GM12878 (cell line): ENCODE measurements at regions not wholly inside any gene's neighbourhood (a gene's known extent, or its start where the extent isn't known, plus 50 kb on each side); places are given as distances from the start of the nearest gene placed in this dataset.

Experiments used
- ATAC-seq: fragments of 200-7000 bp; cut with Tn5 transposase; 3 replicates; pipeline ENCODE4 v1.9.1; 2020; ENCODE audit warnings: mild to moderate bottlenecking, moderate library complexity
- BruUV-seq: library from RNA; stranded (reverse); fragments of 400-500 nt; replicated peaks from 2 replicates; lab custom pipeline; 2021; lab: Mats Ljungman, UMichigan
- CTCF ChIA-PET: fragments of 300-600 bp; sonication (Branson Sonifier 250); formaldehyde crosslinking; extraction: SDS; loops from one replicate; lab custom pipeline; 2021; ENCODE audit warnings: inconsistent platforms; lab: Yijun Ruan, JAX
- POLR2A ChIA-PET: fragments of 350-600 bp; formaldehyde crosslinking; extraction: SDS; loops from one replicate; lab custom pipeline; 2021; ENCODE audit warnings: inconsistent platforms; lab: Charles Lee
- RAD21 ChIA-PET: fragments of 300-600 bp; sonication (Branson Sonifier 250); formaldehyde crosslinking; loops from one replicate; lab custom pipeline; 2023; ENCODE audit warnings: antibody characterized with exemption; ENCODE audit not compliant: unreplicated experiment; lab: Charles Lee
- SMC1A ChIA-PET: fragments of 300-600 bp; sonication (Branson Sonifier 250); formaldehyde crosslinking; loops from one replicate; lab custom pipeline; 2023; ENCODE audit not compliant: unreplicated experiment, uncharacterized antibody; lab: Charles Lee
- DNase-seq: peaks from one replicate; pipeline ENCODE4 v3.0.0-alpha.2; 2011; ENCODE audit warnings: low read depth, low spot score
- FAIRE-seq: peaks from 3 replicates; lab custom pipeline; 2011; peaks lifted over from hg19 to GRCh38; lab: Jason Lieb, UNC
- H2AFZ ChIP-seq: 2 replicates; pipeline ENCODE4 v1.6.0; 2011; ENCODE audit warnings: low read depth, low read length, control low read depth; ENCODE audit not compliant: control insufficient read depth
- H3K27ac ChIP-seq: 2 replicates; pipeline ENCODE4 v1.5.1; 2011; ENCODE audit warnings: control low read depth; ENCODE audit not compliant: control insufficient read depth, insufficient read depth
- H3K27me3 ChIP-seq, 2 experiments: replicated peaks in 1 of 2; 2 replicates each; pipeline versions ENCODE4 v1.6.0 to v1.6.1; 2011; ENCODE audit warnings: low read length in 1 of 2; ENCODE audit not compliant: control insufficient read depth in 2 of 2, insufficient read depth in 2 of 2
- H3K36me3 ChIP-seq, 2 experiments: 2 replicates each; pipeline ENCODE4 v1.5.1; 2011; ENCODE audit warnings: low read length in 1 of 2; ENCODE audit not compliant: control insufficient read depth in 2 of 2, insufficient read depth in 2 of 2
- H3K4me1 ChIP-seq: 2 replicates; pipeline ENCODE4 v1.6.1; 2011; ENCODE audit warnings: mild to moderate bottlenecking, low read length, moderate library complexity, mixed read lengths; ENCODE audit not compliant: control insufficient read depth, insufficient read depth
- H3K4me2 ChIP-seq: 2 replicates; pipeline ENCODE4 v1.6.0; 2011; ENCODE audit warnings: control low read depth; ENCODE audit not compliant: control insufficient read depth, insufficient read depth
- H3K4me3 ChIP-seq: fragments of 200-600 bp; sonication (generic); 2 replicates; pipeline ENCODE4 v1.5.1; 2016
- H3K79me2 ChIP-seq: 2 replicates; pipeline ENCODE4 v1.6.0; 2011; ENCODE audit warnings: low read length; ENCODE audit not compliant: control insufficient read depth, insufficient read depth
- H3K9ac ChIP-seq: 2 replicates; pipeline ENCODE4 v1.8.0; 2011; ENCODE audit warnings: low read length, control low read depth, mixed read lengths; ENCODE audit not compliant: control insufficient read depth, insufficient read depth
- H3K9me3 ChIP-seq: replicated peaks from 3 replicates; pipeline ENCODE4 v1.5.1; 2011; ENCODE audit warnings: mild to moderate bottlenecking, low read length; ENCODE audit not compliant: control insufficient read depth, insufficient read depth
- H4K20me1 ChIP-seq: 2 replicates; pipeline ENCODE4 v1.6.0; 2011; ENCODE audit not compliant: control insufficient read depth, insufficient read depth
- ATF7 ChIP-seq: fragments of 450-650 bp; IDR thresholded peaks from 2 replicates; pipeline ENCODE4 v1.6.1; 2016; ENCODE audit warnings: low read depth, mild to moderate bottlenecking
- SMAD5 ChIP-seq: IDR thresholded peaks from 2 replicates; pipeline ENCODE4 v1.6.1; 2016; ENCODE audit warnings: antibody characterized with exemption, low read depth
- ZNF24 ChIP-seq: fragments of 450-650 bp; IDR thresholded peaks from 2 replicates; pipeline ENCODE4 v1.6.1; 2017; ENCODE audit warnings: antibody characterized with exemption, mild to moderate bottlenecking
- WGBS: methylation state at CpG from one replicate; pipeline ENCODE4 v1.1.6; 2016; ENCODE audit warnings: low lambda C conversion rate; ENCODE audit not compliant: insufficient replicate concordance, insufficient coverage; ENCODE audit errors: missing lambda C conversion rate; 5-methylcytosine and 5-hydroxymethylcytosine counted together
- in situ Hi-C: fragments of 300-500 bp; cut with MboI; formaldehyde crosslinking; loops from 9 replicates; pipeline ENCODE4 v1.14.3; 2018; ENCODE audit warnings: mixed read lengths
- intact Hi-C: fragments of 100-400 bp; cut with micrococcal nuclease; formaldehyde crosslinking; loops from one replicate; pipeline ENCODE4 v1.14.2; 2022; ENCODE audit not compliant: unreplicated experiment
- TF ChIP-seq, protein P1 (sequence below): fragments of 450-650 bp; IDR thresholded peaks from 2 replicates; pipeline ENCODE4 v1.6.1; 2016; ENCODE audit warnings: mild to moderate bottlenecking, moderate library complexity, borderline replicate concordance

DNA sequence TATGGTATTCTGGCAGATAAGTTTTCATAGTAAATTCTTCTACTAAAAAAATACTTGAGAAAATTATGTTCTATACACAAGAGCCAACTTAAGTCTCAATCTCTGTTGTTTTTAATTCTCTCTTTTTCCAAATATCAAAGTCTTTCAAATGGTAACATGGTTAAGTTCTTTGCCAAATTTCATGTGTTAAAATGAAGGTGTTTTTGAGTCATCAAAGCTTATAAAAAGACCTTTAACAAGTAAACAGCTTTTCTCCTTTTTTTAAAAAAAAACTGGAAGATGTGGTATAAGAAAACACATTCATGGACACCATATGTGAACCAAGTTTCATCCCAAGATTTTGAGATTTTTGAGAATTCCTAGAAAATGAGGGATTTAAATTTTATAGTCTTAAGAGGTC is 111.3 kb downstream of the FOXG1 start:
- Histone ChIP-seq H3K4me2 (no peak overlapping the region), H3K79me2 (no peaks in the 10 kb centered on the region), H3K36me3 (no peaks in the 10 kb centered on the region), H3K9me3 (no peaks in the 10 kb centered on the region), H3K4me1 (no peaks in the 10 kb centered on the region), H3K27ac (no peak overlapping the region), H4K20me1 (no peaks in the 10 kb centered on the region), H2AFZ (no peak overlapping the region), H3K27me3 (no peaks in the 10 kb centered on the region), H3K4me3 (no peak overlapping the region), H3K9ac (no peak overlapping the region)
- ChIA-PET POLR2A (interaction anchor here (0.6 kb wide), 1 partner anchor 130 kb away, joined by 5 read pairs; no protein-coding TSS in a partner anchor), CTCF (no interaction called here), SMC1A (no interaction called here), RAD21 (no interaction called here)
- FAIRE-seq (no peak), DNase-seq (no peak), ATAC-seq (no peak)
- in situ Hi-C loops (no loop called here), intact Hi-C loops (no loop called here)
- no TSS peak for BruUV-seq
- TF ChIP-seq, protein P1, sequence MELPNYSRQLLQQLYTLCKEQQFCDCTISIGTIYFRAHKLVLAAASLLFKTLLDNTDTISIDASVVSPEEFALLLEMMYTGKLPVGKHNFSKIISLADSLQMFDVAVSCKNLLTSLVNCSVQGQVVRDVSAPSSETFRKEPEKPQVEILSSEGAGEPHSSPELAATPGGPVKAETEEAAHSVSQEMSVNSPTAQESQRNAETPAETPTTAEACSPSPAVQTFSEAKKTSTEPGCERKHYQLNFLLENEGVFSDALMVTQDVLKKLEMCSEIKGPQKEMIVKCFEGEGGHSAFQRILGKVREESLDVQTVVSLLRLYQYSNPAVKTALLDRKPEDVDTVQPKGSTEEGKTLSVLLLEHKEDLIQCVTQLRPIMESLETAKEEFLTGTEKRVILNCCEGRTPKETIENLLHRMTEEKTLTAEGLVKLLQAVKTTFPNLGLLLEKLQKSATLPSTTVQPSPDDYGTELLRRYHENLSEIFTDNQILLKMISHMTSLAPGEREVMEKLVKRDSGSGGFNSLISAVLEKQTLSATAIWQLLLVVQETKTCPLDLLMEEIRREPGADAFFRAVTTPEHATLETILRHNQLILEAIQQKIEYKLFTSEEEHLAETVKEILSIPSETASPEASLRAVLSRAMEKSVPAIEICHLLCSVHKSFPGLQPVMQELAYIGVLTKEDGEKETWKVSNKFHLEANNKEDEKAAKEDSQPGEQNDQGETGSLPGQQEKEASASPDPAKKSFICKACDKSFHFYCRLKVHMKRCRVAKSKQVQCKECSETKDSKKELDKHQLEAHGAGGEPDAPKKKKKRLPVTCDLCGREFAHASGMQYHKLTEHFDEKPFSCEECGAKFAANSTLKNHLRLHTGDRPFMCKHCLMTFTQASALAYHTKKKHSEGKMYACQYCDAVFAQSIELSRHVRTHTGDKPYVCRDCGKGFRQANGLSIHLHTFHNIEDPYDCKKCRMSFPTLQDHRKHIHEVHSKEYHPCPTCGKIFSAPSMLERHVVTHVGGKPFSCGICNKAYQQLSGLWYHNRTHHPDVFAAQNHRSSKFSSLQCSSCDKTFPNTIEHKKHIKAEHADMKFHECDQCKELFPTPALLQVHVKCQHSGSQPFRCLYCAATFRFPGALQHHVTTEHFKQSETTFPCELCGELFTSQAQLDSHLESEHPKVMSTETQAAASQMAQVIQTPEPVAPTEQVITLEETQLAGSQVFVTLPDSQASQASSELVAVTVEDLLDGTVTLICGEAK = no peak
- no peak for TF ChIP-seq ATF7
- TF ChIP-seq SMAD5 = no peak

DNA sequence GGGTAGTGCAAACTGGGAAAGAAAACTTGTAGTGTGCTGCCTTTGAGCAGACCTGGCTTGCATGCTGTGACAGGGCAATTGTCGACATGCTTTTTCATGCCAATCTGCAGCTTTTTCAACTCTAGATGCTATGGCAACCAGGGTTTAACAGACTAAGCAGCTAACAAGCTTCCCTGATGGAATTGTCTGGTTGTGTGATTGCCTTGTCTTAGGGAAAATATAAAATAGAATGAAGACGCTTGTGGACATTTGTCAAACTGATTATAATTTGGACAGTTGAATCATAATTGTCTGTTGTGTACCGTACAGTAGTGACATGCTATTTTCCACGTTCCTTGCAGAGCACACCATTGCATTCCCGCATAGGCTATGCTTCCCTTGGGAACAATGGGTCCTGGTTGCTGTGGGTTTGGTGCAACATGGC is 113.0 kb downstream of the FOXG1 start:
- RAD21 ChIA-PET = no interaction called here
- no TSS peak for BruUV-seq
- ATAC-seq (no peak), DNase-seq (no peak), FAIRE-seq (no peak)
- in situ Hi-C loops (no loop called here), intact Hi-C loops (no loop called here)
- no peak overlapping the region for H3K9ac ChIP-seq
- SMC1A ChIA-PET = no interaction called here
- no peak overlapping the region for H3K27ac ChIP-seq
- no peaks in the 10 kb centered on the region for H3K79me2 ChIP-seq
- 44% methylated on average over 5 of the region's 5 CpGs for WGBS
- H3K4me2 ChIP-seq = no peak overlapping the region
- no peaks in the 10 kb centered on the region for H3K4me1 ChIP-seq
- H2AFZ ChIP-seq = no peak overlapping the region
- POLR2A ChIA-PET = no interaction called here
- no peak for TF ChIP-seq ZNF24
- CTCF ChIA-PET = no interaction called here
- H3K36me3 ChIP-seq = no peaks in the 10 kb centered on the region
- H3K27me3 ChIP-seq = no peaks in the 10 kb centered on the region
- H3K9me3 ChIP-seq = no peaks in the 10 kb centered on the region
- no peak overlapping the region for H3K4me3 ChIP-seq
- no peaks in the 10 kb centered on the region for H4K20me1 ChIP-seq
